GM18867 (cell line): ENCODE measurements at regions not wholly inside any gene's neighbourhood (a gene's known extent, or its start where the extent isn't known, plus 50 kb on each side); places are given as distances from the start of the nearest gene placed in this dataset.

Experiments used
- ATAC-seq: cut with Tn5 transposase; IDR thresholded peaks from one replicate; pipeline ENCODE4 v1.9.1; 2021; ENCODE audit warnings: mild to moderate bottlenecking, moderate library complexity; ENCODE audit not compliant: unreplicated experiment

DNA sequence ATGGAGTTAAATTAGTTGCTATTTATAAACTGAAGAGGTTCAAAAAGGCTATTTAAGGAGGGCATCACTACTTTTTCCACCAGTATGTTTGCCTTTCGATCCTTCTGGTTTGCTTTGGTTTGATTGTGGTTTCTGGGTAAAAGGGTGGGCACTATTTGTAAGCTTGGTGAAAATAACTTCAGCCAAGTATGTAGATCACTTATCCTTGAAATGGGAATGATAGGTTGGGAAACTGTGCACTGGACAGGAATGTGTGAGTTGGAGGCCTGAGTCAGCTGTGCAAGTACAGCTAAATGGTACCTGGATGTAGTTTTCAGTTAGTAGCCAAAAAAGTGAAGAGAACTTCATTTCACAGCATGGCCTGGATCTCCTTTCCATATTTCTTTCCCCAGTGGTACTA lies 466.2 kb downstream of the ENC1 start:
- no peak for ATAC-seq

DNA sequence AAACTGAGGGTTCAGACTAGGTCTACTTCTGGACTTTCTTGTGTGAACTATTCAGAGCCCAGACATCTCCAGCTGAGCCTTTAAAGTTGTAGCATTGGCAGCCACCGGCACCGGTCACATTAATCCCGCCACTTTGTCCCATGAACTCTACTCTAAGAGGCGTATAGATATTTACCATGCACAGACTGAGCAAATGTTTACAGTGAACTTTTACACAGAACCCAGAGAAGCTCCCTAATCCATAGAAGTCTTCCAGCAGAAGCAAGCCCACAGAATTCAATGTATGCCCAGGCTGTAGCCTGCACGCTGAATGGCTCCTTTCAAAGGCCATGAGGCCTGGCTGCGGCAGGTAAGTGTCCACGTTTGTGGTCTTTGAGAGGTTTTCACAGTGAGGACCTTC lies 466.9 kb downstream of the ENC1 start:
- ATAC-seq, result no peak

DNA sequence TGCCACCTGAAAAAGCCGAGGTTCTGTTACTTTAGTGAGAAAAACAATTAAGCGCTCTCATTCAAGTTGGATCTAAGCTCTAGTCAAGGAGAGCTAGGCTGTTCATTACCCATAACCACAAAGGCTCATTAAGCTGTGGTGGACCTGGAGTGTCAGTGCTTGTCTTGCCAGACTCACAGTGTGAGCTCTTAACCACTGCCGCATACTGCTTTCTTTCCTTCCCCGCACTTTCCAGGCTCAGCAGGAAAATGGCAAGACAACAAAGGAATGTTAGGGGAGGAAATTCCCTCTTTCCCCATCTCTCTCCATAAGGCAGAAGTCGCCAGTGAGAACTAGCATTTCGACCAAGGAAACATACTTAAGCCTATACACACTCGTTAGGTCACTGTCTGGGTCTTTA lies 467.3 kb downstream of the ENC1 start:
- no peak for ATAC-seq

DNA sequence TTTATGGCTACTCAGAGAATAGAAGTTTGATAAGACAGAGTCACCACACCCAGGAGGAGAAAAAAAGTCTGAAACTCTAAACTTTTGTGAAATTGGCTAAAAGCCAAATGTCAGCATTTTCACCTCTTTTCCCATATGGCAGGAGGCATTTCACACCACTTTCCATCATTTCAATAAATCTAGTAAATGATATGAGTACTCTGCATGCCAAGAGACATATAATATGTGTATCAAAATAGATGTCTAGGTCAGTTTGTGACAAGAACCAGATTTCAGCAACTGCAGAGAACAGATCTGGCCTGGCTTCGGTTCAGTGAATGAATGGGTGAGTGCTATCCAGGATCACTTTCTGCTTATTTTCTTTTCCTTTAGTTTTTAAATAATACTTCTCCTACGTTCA lies 470.8 kb downstream of the ENC1 start:
- ATAC-seq, result no peak

DNA sequence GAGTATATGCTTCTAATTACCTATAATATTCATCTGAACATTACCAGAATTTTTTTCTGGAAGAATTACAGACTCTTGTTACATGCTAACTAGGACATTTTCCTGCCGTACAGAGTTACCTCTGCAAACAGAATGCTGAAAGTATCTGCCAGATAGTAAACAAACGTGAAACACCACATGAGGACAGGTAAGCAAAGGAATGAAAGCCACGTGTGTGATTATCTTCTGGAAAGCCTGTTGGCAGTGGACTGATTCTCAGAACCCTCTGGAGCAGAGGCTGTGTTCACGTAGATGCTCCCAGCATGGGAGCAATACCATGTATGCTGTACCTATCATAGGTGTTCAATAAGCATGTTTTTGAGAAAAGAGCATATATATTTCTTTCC lies 472.6 kb downstream of the ENC1 start:
- no peak for ATAC-seq

DNA sequence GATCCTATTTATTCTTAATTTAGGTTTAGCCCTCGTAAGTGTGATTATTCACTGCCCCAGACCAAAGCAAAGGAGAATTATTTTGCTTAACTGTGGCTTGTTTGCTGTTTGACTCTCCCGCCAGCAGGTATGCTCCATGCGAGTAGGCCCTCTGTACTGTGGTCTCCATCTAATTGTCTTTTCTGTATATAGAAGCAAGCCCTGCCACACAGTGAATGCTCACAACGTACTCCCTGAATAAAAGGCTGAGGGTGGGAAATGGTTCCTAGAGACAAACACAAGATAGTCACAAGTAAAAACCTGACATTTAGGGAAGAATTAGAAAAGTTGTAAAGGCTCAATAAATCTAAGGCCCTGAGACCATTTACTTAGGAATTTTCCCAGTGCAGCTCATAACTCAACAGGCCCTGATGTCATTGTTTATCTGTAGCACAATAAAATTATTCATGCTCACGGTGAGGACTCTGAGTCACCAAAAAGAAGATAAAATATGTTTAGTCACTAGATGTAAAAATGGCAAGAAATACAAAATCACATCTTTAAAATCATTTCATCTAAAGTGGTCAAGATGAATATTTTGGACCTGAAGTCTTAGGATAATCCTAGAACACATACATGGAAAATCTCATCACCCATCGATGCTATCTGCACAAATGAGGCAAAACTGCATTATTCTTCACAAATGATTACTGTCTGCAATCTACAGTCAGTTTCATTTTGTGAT lies 473.2 kb downstream of the ENC1 start:
- no peak for ATAC-seq

DNA sequence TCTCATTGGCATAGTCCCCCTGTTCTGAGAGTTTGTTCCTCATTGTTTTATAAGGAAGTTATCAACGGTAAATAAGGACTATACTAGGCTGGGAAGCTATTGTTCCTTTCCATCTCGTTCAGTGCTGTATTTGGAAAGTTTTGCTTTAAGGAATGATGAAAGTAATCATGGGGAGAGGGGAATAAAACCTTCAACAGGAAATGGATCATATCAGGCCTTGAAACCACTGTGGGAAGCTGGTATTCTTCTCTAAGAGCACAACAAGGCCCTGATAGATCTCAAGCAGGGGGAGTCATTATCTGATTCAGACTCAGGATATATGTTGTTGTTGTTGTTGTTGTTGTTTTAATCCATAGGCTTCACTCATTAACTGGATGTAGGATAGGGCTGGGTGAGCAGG lies 474.5 kb downstream of the ENC1 start:
- ATAC-seq, result no peak

DNA sequence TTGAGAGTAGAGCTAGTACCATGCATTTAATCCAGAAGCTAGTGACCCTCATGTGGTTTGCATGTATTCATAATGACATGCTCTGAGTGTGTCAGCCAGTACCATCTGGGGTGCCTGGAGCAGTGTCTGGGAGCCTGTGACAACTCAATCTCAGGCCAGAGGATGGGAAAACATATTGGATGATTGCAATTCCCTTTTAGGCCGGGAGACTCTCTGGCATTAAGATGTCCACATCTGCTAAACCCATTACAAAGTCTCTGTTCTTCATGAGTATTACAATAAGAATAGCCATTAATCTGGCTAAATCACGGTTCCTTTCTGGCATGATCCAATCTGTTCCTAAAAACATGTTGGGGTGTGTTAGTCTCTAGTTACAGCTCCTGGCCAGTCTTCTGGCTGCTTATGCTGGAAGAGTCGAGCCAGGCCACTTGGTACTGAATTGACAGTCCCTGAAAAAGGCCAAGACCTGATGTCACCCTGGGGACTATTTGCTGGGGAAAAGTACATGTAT lies 475.7 kb downstream of the ENC1 start:
- no peak for ATAC-seq

DNA sequence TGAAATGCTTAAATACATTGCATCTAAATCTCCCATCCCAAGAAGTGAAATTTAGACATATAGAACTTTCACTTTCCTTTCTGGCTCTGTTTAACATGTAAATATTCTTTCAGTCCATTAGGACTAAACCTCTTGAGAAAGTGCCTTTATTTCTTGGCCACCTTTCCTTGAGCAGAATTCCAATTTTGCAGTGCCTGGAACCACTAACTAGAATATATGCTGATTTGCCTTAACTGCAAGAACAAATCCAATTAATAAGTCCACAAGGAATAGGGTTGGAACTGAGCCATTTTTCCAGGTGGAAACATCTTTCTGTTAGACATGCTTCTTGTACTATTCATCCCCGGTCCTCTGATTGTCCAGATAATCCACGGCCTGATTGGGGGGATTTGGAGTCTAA lies 478.0 kb downstream of the ENC1 start:
- ATAC-seq, result no peak

DNA sequence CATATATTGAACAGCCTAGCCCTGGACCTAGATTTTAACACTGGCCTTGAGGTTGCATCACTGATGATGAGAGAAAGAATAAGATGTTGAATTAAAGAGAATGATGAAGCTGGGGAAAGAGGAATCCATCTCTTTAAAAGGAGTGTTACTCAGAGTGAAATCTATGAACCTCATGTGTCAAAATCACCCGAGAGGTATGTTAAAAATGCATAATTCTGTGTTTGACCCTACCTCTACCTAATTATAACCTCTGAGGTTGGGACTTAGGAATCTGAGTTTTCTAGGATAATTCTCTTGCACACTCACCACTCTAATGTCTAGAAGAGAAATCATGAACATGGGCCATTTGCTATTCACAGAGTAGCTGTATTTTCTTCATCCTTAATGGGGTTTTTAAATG lies 479.4 kb downstream of the ENC1 start:
- no peak for ATAC-seq

DNA sequence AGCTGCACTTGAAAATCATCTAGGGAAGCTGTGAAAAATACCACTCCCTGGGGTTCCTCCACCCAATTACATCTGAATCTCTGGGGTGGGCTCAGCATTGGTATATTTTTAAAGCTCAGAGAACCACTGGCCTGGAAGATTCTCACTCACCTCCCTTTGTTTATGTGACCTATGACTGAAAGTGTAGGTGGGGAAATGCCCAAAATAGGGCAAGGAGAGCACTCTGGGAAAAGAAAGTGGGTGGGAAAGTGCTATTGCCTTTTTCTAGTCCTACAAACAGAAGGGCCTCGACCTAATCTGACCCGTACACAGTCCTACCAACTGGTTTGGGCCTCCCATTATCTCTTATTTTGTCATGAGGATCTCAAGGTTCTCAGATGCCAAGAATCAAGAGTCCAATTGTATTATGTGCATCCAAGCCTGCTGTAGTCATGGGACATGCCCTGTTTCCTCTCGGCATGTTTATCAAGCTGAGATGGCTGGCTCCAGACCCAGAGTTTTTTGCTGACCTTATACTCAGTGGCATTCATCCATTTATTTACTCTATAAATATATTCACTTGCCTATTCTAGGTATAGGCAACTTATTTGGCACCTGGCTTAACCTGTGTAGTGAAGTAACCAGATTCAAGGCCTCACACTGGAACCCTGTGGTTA lies 483.7 kb downstream of the ENC1 start:
- no peak for ATAC-seq

DNA sequence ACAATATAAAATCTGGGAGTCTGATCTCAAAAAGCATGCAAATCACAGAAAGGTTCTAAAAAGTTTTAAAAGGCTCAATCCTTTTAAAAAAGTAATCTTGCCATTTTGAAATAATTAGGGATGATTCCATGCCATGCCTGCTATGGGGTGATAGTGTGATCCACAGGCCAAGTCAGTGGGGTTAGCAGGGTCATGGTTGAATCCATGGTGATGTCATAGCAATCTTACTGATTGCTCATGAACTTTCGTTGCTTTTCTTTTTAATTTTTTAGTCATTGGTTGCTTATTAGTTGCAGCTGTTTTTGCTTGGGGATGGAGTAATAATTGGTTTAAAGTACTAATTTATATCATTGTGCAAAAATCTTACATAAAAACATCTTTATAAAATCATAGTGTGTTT lies 485.0 kb downstream of the ENC1 start:
- ATAC-seq, result no peak

DNA sequence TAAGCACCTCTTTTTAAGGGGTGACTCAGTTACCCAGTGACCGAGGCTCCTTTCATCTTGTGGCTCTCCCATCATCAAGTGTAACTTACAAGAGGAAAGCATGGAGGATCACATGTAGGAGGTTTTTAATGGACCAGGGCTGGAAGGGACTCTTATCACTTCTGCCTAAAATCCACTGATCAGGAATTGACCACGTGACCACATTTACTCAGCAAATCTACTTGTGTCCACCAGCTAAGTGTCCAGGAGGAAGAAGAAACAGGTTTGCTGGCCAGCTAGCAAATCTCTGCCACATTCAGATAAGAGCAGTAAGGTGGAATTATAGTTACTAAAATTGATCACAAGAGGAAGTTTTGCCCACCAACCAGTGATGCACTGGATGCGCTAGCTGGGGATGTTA lies 486.0 kb downstream of the ENC1 start:
- no peak for ATAC-seq

DNA sequence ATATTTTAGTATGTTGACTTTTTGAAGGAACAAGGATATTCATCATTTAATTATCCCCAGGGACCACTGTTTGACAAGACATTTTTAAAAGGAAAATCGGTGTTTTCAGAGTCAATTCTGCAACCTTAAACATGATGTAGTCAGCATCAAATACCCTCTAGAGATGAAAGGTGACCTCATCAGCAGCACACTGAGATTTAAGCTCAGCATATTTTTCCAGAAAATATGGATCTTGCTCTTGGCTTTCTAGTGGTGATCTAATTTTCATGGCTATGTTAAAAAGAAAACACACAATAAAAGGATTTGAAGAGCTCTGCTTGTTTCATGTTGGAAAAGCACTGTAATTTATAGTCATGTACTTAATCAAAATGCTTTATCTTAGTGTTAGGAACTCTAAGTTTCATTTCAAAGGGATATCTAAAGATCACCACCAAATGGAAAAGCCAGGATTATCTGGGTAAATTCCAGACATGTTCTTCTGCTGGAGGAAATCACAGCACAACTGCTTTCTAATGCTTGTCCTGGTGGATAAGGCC lies 487.2 kb downstream of the ENC1 start:
- no peak for ATAC-seq

DNA sequence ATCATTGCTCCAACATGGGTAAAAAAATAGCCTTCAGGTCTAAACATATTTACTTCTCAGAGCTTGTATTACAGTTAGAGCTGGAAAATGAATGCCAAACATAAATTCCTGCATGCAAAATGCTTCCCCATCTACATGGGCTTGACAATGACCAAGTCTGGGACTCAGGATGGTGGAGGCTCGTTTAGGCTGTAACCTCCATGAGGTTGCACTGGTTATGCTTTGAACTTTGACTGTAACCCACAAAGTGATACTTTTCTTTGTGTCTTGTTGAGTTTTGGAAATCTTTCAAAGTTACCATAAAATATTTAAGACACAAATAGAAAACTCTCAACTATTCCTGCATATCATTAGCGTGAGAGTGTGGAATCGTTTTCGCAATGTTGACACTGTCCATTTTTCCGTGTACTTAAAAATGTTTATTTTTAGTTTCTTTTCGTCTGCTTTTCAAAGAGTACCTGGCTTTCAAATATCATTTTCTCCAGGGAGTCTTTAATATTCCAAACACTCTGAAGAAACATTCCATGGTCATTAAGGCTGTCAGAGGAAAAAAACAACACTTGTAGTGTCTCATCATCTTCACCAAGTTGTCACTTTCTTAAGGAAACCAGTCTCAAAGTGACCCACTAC lies 487.8 kb downstream of the ENC1 start:
- no peak for ATAC-seq

DNA sequence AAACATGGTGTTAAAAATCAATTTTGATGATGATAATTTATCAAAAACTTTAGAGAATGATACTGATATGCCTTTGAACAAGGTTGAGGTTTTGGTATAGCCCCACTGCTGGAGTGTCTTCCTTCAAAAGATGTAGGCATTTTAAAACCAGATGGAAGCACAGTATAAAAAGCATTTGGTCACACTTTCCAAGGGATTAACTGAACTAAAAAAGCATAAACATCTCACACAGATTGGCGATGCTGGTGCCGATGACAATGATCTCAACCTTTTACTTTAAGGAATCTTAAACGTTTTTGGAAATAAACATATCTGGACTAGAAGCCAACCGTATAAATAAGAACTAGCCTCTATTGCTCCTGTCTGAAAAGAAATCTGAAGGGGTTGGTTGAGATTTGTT lies 488.4 kb downstream of the ENC1 start:
- no peak for ATAC-seq

DNA sequence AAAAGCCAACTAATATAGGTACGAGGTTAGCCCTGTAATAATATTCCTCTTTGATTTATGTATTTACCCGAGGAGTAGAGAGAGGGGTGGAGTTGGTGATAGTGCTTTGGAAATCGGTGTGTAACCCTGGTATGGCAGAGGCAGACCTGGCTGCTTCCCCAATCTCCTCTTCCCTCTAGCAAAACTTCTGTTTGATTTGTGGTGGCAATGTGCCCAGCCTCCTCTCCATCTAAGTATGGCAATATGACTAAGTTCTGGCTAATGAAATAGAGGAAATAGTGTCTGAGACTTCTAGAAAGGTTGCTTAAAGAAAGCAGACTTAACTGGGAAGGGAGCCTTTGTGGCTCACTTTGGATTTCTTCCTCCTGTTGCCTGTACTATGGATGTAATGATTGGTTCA lies 491.1 kb downstream of the ENC1 start:
- no peak for ATAC-seq

DNA sequence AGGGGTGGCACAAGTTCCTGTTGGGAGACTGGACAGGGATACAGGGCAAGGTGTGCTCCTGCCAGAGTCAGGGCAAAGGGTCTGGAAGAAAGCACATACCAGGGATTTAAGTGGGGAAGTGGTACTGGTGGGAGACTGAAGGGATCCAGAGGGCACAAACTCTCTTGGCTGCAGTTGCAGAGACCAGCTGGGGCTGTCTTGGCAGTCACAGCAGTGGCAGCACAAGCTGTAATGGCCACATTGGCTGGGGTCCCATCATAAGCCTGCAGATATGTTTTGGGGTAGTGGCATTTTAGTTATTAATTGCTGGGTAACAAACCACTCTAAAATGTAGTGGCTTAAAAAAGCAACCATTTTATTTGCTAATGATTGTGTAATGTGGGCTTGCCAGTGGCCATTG lies 492.2 kb downstream of the ENC1 start:
- ATAC-seq, result no peak

DNA sequence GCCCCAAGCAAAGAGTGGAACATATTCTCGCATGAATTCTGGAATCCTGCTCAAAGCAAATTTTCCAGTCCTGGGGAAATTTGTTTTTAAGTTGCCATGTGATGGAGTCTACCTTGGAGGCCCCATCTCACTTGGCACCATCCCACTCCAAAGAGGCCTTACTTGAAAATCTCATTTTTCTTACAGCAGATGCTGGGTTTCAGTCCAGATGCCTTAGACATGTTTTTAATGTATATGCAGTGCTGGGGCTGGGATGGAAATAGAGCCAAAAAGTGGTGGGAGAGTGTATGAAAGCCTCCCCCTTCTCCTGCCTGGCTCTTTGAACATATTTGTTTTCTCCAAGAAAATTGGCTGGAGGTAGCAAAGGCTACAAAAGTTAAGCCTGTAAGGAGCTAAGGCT lies 493.7 kb downstream of the ENC1 start:
- ATAC-seq, result no peak

DNA sequence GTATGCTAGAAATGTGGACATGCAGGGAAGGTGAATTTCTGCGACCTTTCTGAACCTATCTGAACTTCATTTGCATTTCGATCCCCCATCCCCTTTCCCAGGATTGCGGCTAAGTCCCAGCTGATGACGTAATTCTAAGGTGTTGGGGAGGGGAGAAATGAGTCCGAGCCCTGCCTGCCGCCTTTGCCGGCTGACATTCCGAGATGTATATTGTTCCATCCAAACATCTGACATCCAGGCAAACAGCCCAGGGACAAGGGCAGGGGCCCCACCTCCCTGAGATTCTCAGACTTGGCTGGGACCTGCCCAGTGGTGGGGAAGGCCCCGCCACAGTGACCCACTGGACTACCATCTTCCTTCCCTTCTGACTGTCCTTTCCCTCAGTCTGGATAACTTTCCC lies 494.6 kb downstream of the ENC1 start:
- no peak for ATAC-seq

DNA sequence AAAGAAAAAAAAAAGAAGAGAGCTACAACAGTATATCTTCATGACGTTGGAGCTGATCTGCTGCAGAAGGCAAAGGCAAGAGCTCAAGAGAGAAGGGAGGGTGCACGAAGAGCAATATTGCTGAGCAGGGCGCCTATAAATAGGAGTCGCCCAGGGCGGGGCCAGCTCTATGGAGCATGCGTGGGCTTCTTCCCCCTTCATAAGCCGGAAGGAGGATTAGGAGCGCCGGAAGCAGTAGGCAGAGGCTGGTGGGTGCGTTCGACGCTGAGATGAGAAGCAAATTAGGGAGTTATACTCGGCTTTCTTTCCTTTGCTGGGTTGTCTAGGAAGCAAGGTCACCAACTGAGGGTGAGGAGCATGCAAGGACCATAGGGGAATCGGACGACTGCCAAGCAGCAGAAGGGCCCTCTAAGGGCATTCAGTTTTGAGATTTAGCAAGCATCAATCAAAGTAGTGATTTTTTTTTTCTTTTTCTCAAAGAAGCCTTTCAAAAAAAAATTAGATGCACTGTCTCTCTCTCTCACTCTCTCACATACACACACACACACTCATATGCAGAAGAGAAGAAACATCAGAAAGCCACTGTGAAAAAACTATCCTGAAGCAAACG lies 496.7 kb downstream of the ENC1 start:
- no peak for ATAC-seq

DNA sequence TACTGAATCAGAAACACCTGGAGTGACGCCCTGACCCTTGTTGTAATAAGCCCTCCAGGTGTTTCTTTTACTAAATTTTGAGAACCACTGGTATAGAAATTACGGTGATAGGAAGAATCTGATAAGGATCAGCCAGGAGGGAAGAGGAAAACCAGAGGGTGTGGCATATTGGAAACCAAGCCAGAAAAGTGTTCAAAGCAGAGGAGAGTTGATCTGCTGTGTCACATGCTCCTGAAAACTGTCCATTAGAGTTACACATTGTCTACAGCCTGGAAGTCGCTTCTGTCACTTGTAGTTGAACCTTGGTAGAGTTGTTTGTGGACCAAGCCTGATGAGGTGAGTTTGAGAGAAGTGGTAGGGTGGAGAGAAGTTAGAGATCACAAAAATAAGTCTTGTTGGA lies 497.4 kb downstream of the ENC1 start:
- no peak for ATAC-seq
